ENCODE measurements at regions not wholly inside any gene's neighbourhood (a gene's known extent, or its start where the extent isn't known, plus 50 kb on each side); places are given as distances from the start of the nearest gene placed in this dataset.

DNA sequence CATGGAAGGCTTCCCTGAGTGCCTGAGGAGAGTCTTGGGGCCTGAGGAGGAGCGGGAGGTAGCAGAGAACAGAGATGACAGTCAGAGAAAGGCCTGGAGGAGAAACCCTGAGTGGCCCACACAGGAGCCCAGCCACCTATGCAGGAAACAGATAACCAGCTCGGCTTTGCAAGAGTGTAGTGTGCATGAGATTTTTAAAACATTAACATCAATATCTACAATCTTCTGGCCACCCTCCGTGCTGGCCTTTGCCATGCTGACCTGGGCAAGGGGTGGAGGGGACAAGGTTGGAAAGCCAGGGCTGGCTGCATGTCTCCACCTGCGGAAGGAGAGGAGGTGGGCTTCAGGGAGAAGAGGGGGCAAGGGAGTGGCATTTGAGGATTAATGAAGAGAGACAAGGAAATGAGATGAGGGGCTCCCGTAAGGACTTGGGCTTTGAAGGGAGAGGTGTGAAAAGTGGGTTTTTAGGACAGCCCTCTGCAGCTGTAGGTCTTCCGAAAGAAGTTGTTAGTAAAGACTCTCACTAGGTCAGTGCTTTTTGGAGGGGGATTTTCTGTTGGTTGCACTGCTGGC lies 59.3 kb upstream of the SDK1 start:
- TF ChIP-seq, protein P1, sequence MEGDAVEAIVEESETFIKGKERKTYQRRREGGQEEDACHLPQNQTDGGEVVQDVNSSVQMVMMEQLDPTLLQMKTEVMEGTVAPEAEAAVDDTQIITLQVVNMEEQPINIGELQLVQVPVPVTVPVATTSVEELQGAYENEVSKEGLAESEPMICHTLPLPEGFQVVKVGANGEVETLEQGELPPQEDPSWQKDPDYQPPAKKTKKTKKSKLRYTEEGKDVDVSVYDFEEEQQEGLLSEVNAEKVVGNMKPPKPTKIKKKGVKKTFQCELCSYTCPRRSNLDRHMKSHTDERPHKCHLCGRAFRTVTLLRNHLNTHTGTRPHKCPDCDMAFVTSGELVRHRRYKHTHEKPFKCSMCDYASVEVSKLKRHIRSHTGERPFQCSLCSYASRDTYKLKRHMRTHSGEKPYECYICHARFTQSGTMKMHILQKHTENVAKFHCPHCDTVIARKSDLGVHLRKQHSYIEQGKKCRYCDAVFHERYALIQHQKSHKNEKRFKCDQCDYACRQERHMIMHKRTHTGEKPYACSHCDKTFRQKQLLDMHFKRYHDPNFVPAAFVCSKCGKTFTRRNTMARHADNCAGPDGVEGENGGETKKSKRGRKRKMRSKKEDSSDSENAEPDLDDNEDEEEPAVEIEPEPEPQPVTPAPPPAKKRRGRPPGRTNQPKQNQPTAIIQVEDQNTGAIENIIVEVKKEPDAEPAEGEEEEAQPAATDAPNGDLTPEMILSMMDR (IDR thresholded peaks at IDR 0.05; ENCODE audit: borderline replicate concordance, control extremely low read depth, extremely low read depth, insufficient read depth, missing control alignments): no peak
- no peak for DNase-seq (ENCODE audit: low spot score)
- in situ Hi-C loops (cut with MboI; ENCODE audit: low sequenced_read_pairs, unreplicated experiment): no loop called here

GRCh38 chr7:3242398-3242972 lies 58.6 kb upstream of the SDK1 start:
- in situ Hi-C loops (cut with MboI; ENCODE audit: low sequenced_read_pairs, unreplicated experiment): no loop called here
- no peak for DNase-seq (ENCODE audit: low spot score)
- TF ChIP-seq, protein P1 (IDR thresholded peaks at IDR 0.05; ENCODE audit: borderline replicate concordance, control extremely low read depth, extremely low read depth, insufficient read depth, missing control alignments): no peak

GRCh38 chr7:3243256-3243655 lies 57.8 kb upstream of the SDK1 start:
- DNase-seq (ENCODE audit: low spot score): no peak
- in situ Hi-C loops (cut with MboI; ENCODE audit: low sequenced_read_pairs, unreplicated experiment): no loop called here
- TF ChIP-seq, protein P1 (IDR thresholded peaks at IDR 0.05; ENCODE audit: borderline replicate concordance, control extremely low read depth, extremely low read depth, insufficient read depth, missing control alignments): no peak

DNA sequence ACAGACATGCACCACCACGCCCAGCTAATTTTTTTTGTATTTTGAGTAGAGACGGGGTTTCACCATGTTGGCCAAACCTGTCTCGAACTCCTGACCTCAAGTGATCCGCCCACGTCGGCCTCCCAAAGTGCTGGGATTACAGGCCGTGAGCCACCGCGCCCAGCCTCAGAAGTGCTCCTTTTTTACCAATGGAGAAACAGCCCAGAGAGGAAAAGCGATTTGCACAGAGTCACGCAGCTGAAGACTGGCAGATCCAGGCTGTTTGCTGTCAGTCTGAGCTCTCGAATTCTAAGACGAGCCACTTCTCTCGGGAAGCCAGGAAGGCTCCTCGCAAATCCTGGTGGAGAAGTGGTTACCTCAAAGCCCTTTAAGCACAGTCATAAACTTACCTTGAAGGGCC lies 57.4 kb upstream of the SDK1 start:
- TF ChIP-seq, protein P1 (IDR thresholded peaks at IDR 0.05; ENCODE audit: borderline replicate concordance, control extremely low read depth, extremely low read depth, insufficient read depth, missing control alignments): no peak
- in situ Hi-C loops (cut with MboI; ENCODE audit: low sequenced_read_pairs, unreplicated experiment): no loop called here
- DNase-seq (ENCODE audit: low spot score): no peak

DNA sequence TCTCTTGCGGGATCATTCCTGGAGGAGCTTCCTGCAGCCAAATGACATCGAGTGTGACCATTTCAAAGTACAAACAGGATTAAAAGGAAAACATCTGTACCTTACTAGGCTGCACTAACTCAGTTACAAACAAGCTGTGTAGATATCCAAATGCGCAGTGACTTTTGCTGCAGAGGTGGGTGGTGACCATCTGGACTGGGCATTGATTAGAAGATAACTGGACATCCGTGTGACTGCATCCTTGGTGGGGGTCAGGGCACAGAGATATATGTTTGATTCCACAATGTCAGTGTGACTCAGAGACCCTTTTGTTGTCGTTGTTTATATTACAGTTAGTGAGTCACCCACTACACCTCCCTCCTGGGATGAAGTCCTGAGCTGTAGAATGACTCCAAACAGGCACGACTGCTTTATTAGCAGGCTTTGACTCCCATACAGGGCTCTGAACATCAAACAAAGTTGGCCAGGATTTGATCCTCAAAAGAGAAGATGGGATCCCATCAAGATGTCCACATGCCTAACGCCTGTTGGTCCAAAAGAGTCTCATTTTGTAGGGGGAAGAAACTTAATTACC lies 56.7 kb upstream of the SDK1 start:
- TF ChIP-seq, protein P1 (IDR thresholded peaks at IDR 0.05; ENCODE audit: borderline replicate concordance, control extremely low read depth, extremely low read depth, insufficient read depth, missing control alignments): no peak
- DNase-seq (ENCODE audit: low spot score): no peak

DNA sequence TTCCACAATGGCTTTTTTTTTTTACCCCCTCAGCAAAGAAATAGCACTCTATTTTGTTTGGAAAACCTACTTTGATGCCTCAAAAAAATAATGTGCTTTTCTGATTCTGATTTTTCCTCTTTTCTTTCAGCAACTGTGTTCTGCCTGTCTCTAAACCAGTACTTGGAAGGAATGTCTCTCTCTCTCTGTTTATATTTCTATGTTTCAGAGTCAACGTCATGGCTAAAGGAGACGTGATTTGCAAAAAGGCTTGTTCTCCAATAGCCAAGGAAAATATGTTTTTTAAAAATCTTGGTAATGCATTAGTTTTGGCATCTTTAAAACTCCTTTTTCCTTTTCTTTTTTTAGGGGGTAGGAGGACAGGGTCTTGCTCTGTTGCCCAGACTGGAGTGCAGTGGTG lies 56.0 kb upstream of the SDK1 start:
- in situ Hi-C loops (cut with MboI; ENCODE audit: low sequenced_read_pairs, unreplicated experiment): no loop called here
- DNase-seq (ENCODE audit: low spot score): no peak
- TF ChIP-seq, protein P1 (IDR thresholded peaks at IDR 0.05; ENCODE audit: borderline replicate concordance, control extremely low read depth, extremely low read depth, insufficient read depth, missing control alignments): no peak

More for the DNA sequence above, 56.7 kb upstream of the SDK1 start:
- in situ Hi-C loops (cut with MboI; ENCODE audit: low sequenced_read_pairs, unreplicated experiment): no loop called here

Data from GM13976 (cell line).